ENCODE measurements at regions not wholly inside any gene's neighbourhood (a gene's known extent, or its start where the extent isn't known, plus 50 kb on each side); places are given as distances from the start of the nearest gene placed in this dataset.
"Not testable (repeated sequence)": the region's sequence is repeated elsewhere in the genome, so short reads cannot be mapped to it uniquely, and the experiment has no call there.

GRCh38 chr1:79293611-79294010 lies 287.1 kb upstream of the ADGRL4 start:
- intact Hi-C loops (cut with DNase I, micrococcal nuclease) = no loop called here
- no peak for DNase-seq
- no peak for ATAC-seq

- ATAC-seq = no peak
- intact Hi-C loops (cut with DNase I, micrococcal nuclease) = no loop called here
- DNase-seq = no peak
These were observed 284.5 kb upstream of the ADGRL4 start for GRCh38 chr1:79290927-79291474.

- intact Hi-C loops (cut with DNase I, micrococcal nuclease) = no loop called here
- no peak for ATAC-seq
These were observed 281.5 kb upstream of the ADGRL4 start for GRCh38 chr1:79287982-79288381.

GRCh38 chr1:79285667-79286066 lies 279.1 kb upstream of the ADGRL4 start:
- DNase-seq (no peak), ATAC-seq (no peak)
- intact Hi-C loops (cut with DNase I, micrococcal nuclease) = no loop called here

More at GRCh38 chr1:79287982-79288381, 281.5 kb upstream of the ADGRL4 start:
- DNase-seq = no peak

- no peak for DNase-seq
- no peak for ATAC-seq
- intact Hi-C loops (cut with DNase I, micrococcal nuclease) = no loop called here
These were observed 276.9 kb upstream of the ADGRL4 start for GRCh38 chr1:79283451-79283850.

GRCh38 chr1:79281442-79281841 lies 274.9 kb upstream of the ADGRL4 start:
- DNase-seq (no peak), ATAC-seq (no peak)
- intact Hi-C loops (cut with DNase I, micrococcal nuclease) = no loop called here

GRCh38 chr1:79271759-79272158 lies 265.2 kb upstream of the ADGRL4 start:
- ATAC-seq (no peak), DNase-seq (no peak)
- intact Hi-C loops (cut with DNase I, micrococcal nuclease) = no loop called here

- ATAC-seq (no peak), DNase-seq (no peak)
- intact Hi-C loops (cut with DNase I, micrococcal nuclease) = no loop called here
These were observed 258.7 kb upstream of the ADGRL4 start for GRCh38 chr1:79264975-79265818.

- no peak for DNase-seq
- intact Hi-C loops (cut with DNase I, micrococcal nuclease) = no loop called here
- ATAC-seq = no peak
These were observed 257.8 kb upstream of the ADGRL4 start for GRCh38 chr1:79264285-79264684.

- intact Hi-C loops (cut with DNase I, micrococcal nuclease) = no loop called here
- no peak for DNase-seq
- no peak for ATAC-seq
These were observed 256.3 kb upstream of the ADGRL4 start for GRCh38 chr1:79262745-79263258.

GRCh38 chr1:79259390-79260336 lies 253.1 kb upstream of the ADGRL4 start:
- no peak for DNase-seq
- intact Hi-C loops (cut with DNase I, micrococcal nuclease) = no loop called here
- ATAC-seq = no peak

- ATAC-seq = no peak
- intact Hi-C loops (cut with DNase I, micrococcal nuclease) = no loop called here
These were observed 248.9 kb upstream of the ADGRL4 start for GRCh38 chr1:79255421-79255820.

GRCh38 chr1:79252598-79252997 lies 246.1 kb upstream of the ADGRL4 start:
- intact Hi-C loops (cut with DNase I, micrococcal nuclease) = no loop called here
- ATAC-seq = no peak

More at GRCh38 chr1:79255421-79255820, 248.9 kb upstream of the ADGRL4 start:
- DNase-seq = no peak

GRCh38 chr1:79239840-79240239 lies 233.3 kb upstream of the ADGRL4 start:
- ATAC-seq = no peak
- intact Hi-C loops (cut with DNase I, micrococcal nuclease) = no loop called here
- no peak for DNase-seq

More at GRCh38 chr1:79252598-79252997, 246.1 kb upstream of the ADGRL4 start:
- DNase-seq = no peak

- DNase-seq (no peak), ATAC-seq (no peak)
- intact Hi-C loops (cut with DNase I, micrococcal nuclease) = no loop called here
These were observed 228.9 kb upstream of the ADGRL4 start for GRCh38 chr1:79235301-79236002.

- DNase-seq (no peak), ATAC-seq (no peak)
- intact Hi-C loops (cut with DNase I, micrococcal nuclease) = no loop called here
These were observed 226.3 kb upstream of the ADGRL4 start for GRCh38 chr1:79232818-79233217.

GRCh38 chr1:79230751-79231150 lies 224.2 kb upstream of the ADGRL4 start:
- DNase-seq; intact Hi-C loops (cut with DNase I, micrococcal nuclease); ATAC-seq: not testable (repeated sequence)

GRCh38 chr1:79226963-79227362 lies 220.4 kb upstream of the ADGRL4 start:
- DNase-seq (no peak), ATAC-seq (no peak)
- intact Hi-C loops (cut with DNase I, micrococcal nuclease) = no loop called here

GRCh38 chr1:79224537-79224936 lies 218.0 kb upstream of the ADGRL4 start:
- intact Hi-C loops (cut with DNase I, micrococcal nuclease) = no loop called here
- no peak for ATAC-seq

More at GRCh38 chr1:79224537-79224936, 218.0 kb upstream of the ADGRL4 start:
- DNase-seq = no peak

Measured in left colon (tissue), 2 donors.